Breast epithelium (tissue), 4 donors: ENCODE measurements at regions not wholly inside any gene's neighbourhood (a gene's known extent, or its start where the extent isn't known, plus 50 kb on each side); places are given as distances from the start of the nearest gene placed in this dataset.
A peak's percentile ranks its signal among the peaks of the same experiment; 100 is the strongest.

Source experiments
- DNase-seq, 2 donors: peaks; one replicate each; pipeline ENCODE4 v3.0.0-alpha.2; 2019; ENCODE audit warnings: low spot score in 2 of 2
- H3K27ac ChIP-seq, 2 donors: fragments of 200-600 bp; sonication (generic) in 1 of 2; one replicate each; pipeline ENCODE4 v1.5.1; 2016 to 2019; ENCODE audit warnings: mild to moderate bottlenecking in 1 of 2
- H3K27me3 ChIP-seq, 2 donors: fragments of 200-600 bp; sonication (generic) in 1 of 2; one replicate each; pipeline versions ENCODE4 v1.5.1 to v1.6.0; 2017 to 2019; ENCODE audit warnings: control low read depth in 1 of 2, mild to moderate bottlenecking in 1 of 2
- H3K36me3 ChIP-seq: fragments of 200-600 bp; one replicate; pipeline ENCODE4 v1.5.1; 2019
- H3K4me1 ChIP-seq, 2 donors: fragments of 200-600 bp; sonication (generic); one replicate each; pipeline ENCODE4 v1.5.1; 2016 to 2019; ENCODE audit warnings: control low read depth in 1 of 2
- H3K4me3 ChIP-seq, 3 donors: fragments of 200-600 bp; sonication (generic); 1 replicate in 2 of 3; 2 replicates in 1 of 3; pipeline ENCODE4 v1.5.1; 2016 to 2019; ENCODE audit warnings: mild to moderate bottlenecking in 3 of 3, moderate library complexity in 2 of 3
- H3K9me3 ChIP-seq, 2 donors: fragments of 200-600 bp; sonication (generic) in 1 of 2; one replicate each; pipeline ENCODE4 v1.5.1; 2016 to 2019; ENCODE audit warnings: control low read depth in 1 of 2
- POLR2A ChIP-seq: fragments of 450-650 bp; IDR thresholded peaks from one replicate; pipeline ENCODE4 v1.6.1; 2016; ENCODE audit warnings: antibody characterized with exemption, mild to moderate bottlenecking, moderate library complexity
- POLR2AphosphoS5 ChIP-seq, 3 donors: sonication (generic); formaldehyde crosslinking; IDR thresholded peaks; one replicate each; pipeline ENCODE4 v1.6.1; 2017; ENCODE audit warnings: antibody characterized with exemption in 3 of 3
- intact Hi-C: fragments of 100-400 bp; cut with DNase I; formaldehyde crosslinking; loops from one replicate; pipeline ENCODE4 v1.15.1; 2023; ENCODE audit warnings: low total_unique reads
- TF ChIP-seq, protein P1 (sequence below), 3 donors: fragments of 450-650 bp; IDR thresholded peaks; one replicate each; pipeline ENCODE4 v1.5.1; 2016 to 2017; ENCODE audit warnings: antibody characterized with exemption in 3 of 3, mild to moderate bottlenecking in 3 of 3, moderate library complexity in 3 of 3

- Histone ChIP-seq H3K4me3 (no peak overlapping the region), H3K9me3 (no peaks in the 10 kb centered on the region), H3K4me1 (no peaks in the 10 kb centered on the region), H3K27ac (no peak overlapping the region), H3K36me3 (no peaks in the 10 kb centered on the region), H3K27me3 (no peaks in the 10 kb centered on the region)
- no peak for DNase-seq
- TF ChIP-seq, protein P1, sequence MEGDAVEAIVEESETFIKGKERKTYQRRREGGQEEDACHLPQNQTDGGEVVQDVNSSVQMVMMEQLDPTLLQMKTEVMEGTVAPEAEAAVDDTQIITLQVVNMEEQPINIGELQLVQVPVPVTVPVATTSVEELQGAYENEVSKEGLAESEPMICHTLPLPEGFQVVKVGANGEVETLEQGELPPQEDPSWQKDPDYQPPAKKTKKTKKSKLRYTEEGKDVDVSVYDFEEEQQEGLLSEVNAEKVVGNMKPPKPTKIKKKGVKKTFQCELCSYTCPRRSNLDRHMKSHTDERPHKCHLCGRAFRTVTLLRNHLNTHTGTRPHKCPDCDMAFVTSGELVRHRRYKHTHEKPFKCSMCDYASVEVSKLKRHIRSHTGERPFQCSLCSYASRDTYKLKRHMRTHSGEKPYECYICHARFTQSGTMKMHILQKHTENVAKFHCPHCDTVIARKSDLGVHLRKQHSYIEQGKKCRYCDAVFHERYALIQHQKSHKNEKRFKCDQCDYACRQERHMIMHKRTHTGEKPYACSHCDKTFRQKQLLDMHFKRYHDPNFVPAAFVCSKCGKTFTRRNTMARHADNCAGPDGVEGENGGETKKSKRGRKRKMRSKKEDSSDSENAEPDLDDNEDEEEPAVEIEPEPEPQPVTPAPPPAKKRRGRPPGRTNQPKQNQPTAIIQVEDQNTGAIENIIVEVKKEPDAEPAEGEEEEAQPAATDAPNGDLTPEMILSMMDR (IDR thresholded peaks at IDR 0.05), result no peak
- TF ChIP-seq POLR2A, result no peak
- no peak for TF ChIP-seq POLR2AphosphoS5 (IDR thresholded peaks at IDR 0.05)
- intact Hi-C loops, result no loop called here
These were observed 68.0 kb downstream of the SOX9 start for GRCh38 chr17:72188801-72189200.

DNA sequence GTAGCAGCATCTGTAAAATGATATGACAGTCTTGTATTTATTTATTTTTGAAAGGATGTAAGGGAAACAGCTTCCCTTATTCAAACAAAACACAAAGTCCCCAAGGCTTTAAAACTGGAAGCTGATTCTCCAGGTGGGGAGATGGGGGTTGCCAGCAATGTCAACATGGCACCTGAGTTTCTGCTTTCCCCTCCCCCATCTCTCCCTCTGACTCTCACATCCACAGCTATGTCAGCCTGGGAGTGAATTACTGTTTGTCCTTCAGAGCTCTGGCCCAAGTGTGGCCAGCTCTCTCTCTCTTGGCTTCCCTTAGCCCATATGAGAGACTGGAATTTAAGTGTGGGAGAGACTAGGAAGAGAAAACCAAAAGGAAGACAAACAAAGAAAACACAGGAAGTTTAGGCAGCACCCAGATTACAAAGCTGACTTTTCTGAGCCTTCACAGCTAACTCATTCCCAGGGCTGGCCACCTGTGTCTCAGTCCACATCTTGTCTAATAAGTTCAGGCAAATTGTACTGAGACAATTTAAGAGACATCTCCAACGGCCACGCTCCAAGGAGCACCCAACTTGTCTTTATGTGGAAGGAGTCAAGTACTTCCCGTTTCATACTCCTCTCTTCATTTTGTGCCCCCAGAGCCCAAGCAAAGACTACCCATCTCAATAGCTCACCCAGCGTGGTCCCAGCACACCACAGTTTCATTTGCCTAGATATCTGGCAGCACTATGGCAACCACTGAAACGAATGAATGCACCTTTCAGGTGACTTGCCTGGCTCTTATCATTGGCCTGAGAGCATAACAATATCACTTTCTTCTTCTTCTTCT, 69.2 kb downstream of the SOX9 start:
- Histone ChIP-seq H3K4me1 (no peaks in the 10 kb centered on the region), H3K36me3 (no peaks in the 10 kb centered on the region), H3K4me3 (no peak overlapping the region), H3K9me3 (no peaks in the 10 kb centered on the region), H3K27ac (no peak overlapping the region), H3K27me3 (no peaks in the 10 kb centered on the region)
- DNase-seq, result no peak
- TF ChIP-seq POLR2A (no peak), POLR2AphosphoS5 (IDR thresholded peaks at IDR 0.05) (no peak)
- TF ChIP-seq, protein P1 (IDR thresholded peaks at IDR 0.05), result no peak
- intact Hi-C loops, result loop anchor here (2.0 kb wide), 1 partner anchor 45 kb away; no protein-coding TSS in a partner anchor

GRCh38 chr17:72191356-72191755, 70.5 kb downstream of the SOX9 start:
- TF ChIP-seq POLR2AphosphoS5 (IDR thresholded peaks at IDR 0.05) (no peak), POLR2A (no peak)
- TF ChIP-seq, protein P1 (IDR thresholded peaks at IDR 0.05), result no peak
- H3K9me3 ChIP-seq, result no peaks in the 10 kb centered on the region
- no peak overlapping the region for H3K4me3 ChIP-seq
- H3K36me3 ChIP-seq, result no peaks in the 10 kb centered on the region
- DNase-seq, result no peak
- no peaks in the 10 kb centered on the region for H3K4me1 ChIP-seq
- H3K27me3 ChIP-seq, result no peaks in the 10 kb centered on the region
- intact Hi-C loops, result loop anchor here (2.0 kb wide), 1 partner anchor 43 kb away; no protein-coding TSS in a partner anchor
- H3K27ac ChIP-seq, result peak overlapping the region in 1 of 2 donors; percentile 43

DNA sequence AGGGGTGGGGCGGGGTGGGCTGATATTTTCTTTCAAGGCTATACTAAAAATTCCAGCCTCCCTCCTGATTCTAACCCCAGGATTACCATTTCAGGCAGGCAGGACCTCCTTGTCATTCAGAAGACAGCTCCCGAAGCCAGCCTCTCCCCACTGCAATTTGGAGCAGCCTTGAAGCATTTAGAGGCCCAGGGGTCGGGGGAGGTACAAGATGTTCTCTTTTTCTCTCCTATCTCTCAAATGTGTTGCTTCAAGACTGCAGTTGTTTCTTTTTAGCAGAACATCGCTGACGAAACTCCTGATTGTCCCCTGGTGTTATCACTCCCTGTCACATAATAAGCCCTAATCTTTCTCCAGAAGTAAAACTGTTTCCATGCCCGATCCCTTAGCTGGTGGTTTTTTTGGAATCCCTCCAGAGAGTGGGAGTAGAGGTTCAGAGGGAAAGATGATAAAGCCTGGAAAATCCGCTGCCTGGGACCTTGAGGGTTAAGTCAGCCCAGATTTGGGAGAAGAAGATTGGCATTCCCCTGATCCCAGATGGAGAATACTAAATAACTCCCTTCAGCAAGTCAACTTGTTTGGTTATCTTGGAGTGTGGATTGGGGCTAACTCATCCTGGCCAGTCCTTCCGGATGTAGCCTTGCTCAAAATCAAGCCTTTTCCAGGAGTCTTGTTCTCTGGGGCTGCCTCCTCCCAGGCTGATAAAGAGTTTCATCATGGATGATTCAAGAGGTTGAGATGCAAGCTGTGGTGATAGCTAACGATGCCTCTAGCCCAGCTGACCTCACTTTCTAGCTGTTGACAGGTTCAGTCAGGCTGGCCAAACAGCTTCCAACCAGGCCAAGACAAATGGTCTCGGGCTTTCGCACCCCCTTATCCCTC, 71.3 kb downstream of the SOX9 start:
- Histone ChIP-seq H3K4me1 (no peaks in the 10 kb centered on the region), H3K36me3 (no peaks in the 10 kb centered on the region), H3K27ac (peak overlapping the region in 1 of 2 donors; percentile 43), H3K27me3 (no peaks in the 10 kb centered on the region), H3K4me3 (no peak overlapping the region), H3K9me3 (no peaks in the 10 kb centered on the region)
- intact Hi-C loops, result loop anchor here (2.0 kb wide), 1 partner anchor 43 kb away; no protein-coding TSS in a partner anchor
- no peak for TF ChIP-seq POLR2A
- TF ChIP-seq POLR2AphosphoS5 (IDR thresholded peaks at IDR 0.05), result no peak
- TF ChIP-seq, protein P1 (IDR thresholded peaks at IDR 0.05), result no peak
- no peak for DNase-seq
